ENCODE measurements at regions not wholly inside any gene's neighbourhood (a gene's known extent, or its start where the extent isn't known, plus 50 kb on each side); places are given as distances from the start of the nearest gene placed in this dataset.

- Histone ChIP-seq H3K4me1 (ENCODE audit: control insufficient read depth, insufficient read depth, low read length) (peaks cover 8% of the 10 kb centered on the region), H3K23ac (ENCODE audit: low read depth, low read length) (no peak overlapping the region), H3K9me1 (ENCODE audit: insufficient read depth, low read length) (0 out of 2 replicates have a peak, but pooled peaks cover 2% of the 10 kb centered on the region), H3K4me3 (ENCODE audit: insufficient read depth, low read depth, low read length) (no peak overlapping the region), H4K8ac (ENCODE audit: low read depth in 2 of 2, low read length in 2 of 2) (no peak overlapping the region), H3K4ac (ENCODE audit: low read depth, low read length) (no peak overlapping the region), H3K18ac (ENCODE audit: low read depth, low read length) (no peak overlapping the region), H4K20me1 (ENCODE audit: insufficient read depth, low read length) (no peaks in the 10 kb centered on the region), H2AK9ac (replicated peaks; ENCODE audit: low read depth, low read length, poor library complexity) (no peak overlapping the region), H3K56ac (ENCODE audit: extremely low read depth, insufficient read depth, low read length) (no peak overlapping the region), H2BK120ac (ENCODE audit: low read depth, low read length) (no peak overlapping the region), H2AFZ (replicated peaks; ENCODE audit: low read length, poor library complexity) (no peak overlapping the region), H2BK20ac (ENCODE audit: low read depth, low read length) (no peak overlapping the region), H3K27me3 (ENCODE audit: control insufficient read depth, insufficient read depth, low read length) (no peaks in the 10 kb centered on the region), H3K9ac (ENCODE audit: low read depth, low read length) (no peak overlapping the region), H3K9me3 (ENCODE audit: control insufficient read depth, insufficient read depth, low read length) (no peaks in the 10 kb centered on the region), H4K91ac (ENCODE audit: insufficient read depth, low read depth, low read length) (no peak overlapping the region), H3K27ac (ENCODE audit: insufficient read depth, low read length) (no peak overlapping the region), H2AK5ac (ENCODE audit: low read depth, low read length) (no peak overlapping the region), H3K79me1 (ENCODE audit: low read depth in 1 of 2, low read length in 2 of 2) (no peaks in the 10 kb centered on the region), H3K36me3 (ENCODE audit: control insufficient read depth, insufficient read depth, low read length) (no peaks in the 10 kb centered on the region), H3K14ac (replicated peaks; ENCODE audit: low read depth, low read length) (no peak overlapping the region), H4K5ac (ENCODE audit: low read depth, low read length) (no peak overlapping the region), H2BK5ac (ENCODE audit: low read depth, low read length, poor library complexity, severe bottlenecking) (no peak overlapping the region), H3K4me2 (ENCODE audit: low read depth, low read length) (no peak overlapping the region), H2BK15ac (ENCODE audit: low read depth, low read length) (no peak overlapping the region)
- in situ Hi-C loops (cut with MboI; ENCODE audit: low sequenced_read_pairs), result no loop called here
- DNase-seq (no peak), ATAC-seq (ENCODE audit: low read depth) (no peak)
- dilution Hi-C loops (cut with HindIII; ENCODE audit: low sequenced_read_pairs, unreplicated experiment), result no loop called here
- intact Hi-C loops (cut with micrococcal nuclease), result no loop called here
- POLR2A ChIA-PET (ENCODE audit: unreplicated experiment), result no interaction called here
- CTCF ChIA-PET, result no interaction called here
- 100% methylated on average over 2 of the region's 3 CpGs; no CpG with 5 or more reads in 1 of the 2 experiments for WGBS, 2 experiments (ENCODE audit: extremely low coverage in 2 of 2, insufficient read length in 1 of 2)
- no TSS peak for BruUV-seq (replicated peaks)
- TF ChIP-seq RCOR1 (IDR thresholded peaks at IDR 0.05; ENCODE audit: insufficient replicate concordance, low read length) (no peak), FOS (IDR thresholded peaks at IDR 0.05; ENCODE audit: low read depth, low read length) (no peak), MAZ (IDR thresholded peaks at IDR 0.05; ENCODE audit: borderline replicate concordance, low read depth, low read length) (no peak), CEBPB (IDR thresholded peaks at IDR 0.05; ENCODE audit: low read depth, low read length) (no peak), RFX5 (IDR thresholded peaks at IDR 0.05; ENCODE audit: low read depth, low read length) (no peak), SMC3 (IDR thresholded peaks at IDR 0.05; ENCODE audit: low read depth, low read length) (no peak), MAFK (IDR thresholded peaks at IDR 0.05; ENCODE audit: low read depth, low read length) (no peak), BHLHE40 (IDR thresholded peaks at IDR 0.05; ENCODE audit: low read depth, low read length) (no peak), CHD1 (IDR thresholded peaks at IDR 0.05; ENCODE audit: low read depth, low read length) (no peak), ELK1 (IDR thresholded peaks at IDR 0.05; ENCODE audit: borderline replicate concordance, low read depth, low read length) (no peak), MXI1 (IDR thresholded peaks at IDR 0.05; ENCODE audit: borderline replicate concordance, low read depth, low read length) (no peak), RAD21 (IDR thresholded peaks at IDR 0.05; ENCODE audit: low read length) (no peak), NFE2L2 (IDR thresholded peaks at IDR 0.05; ENCODE audit: low read depth, low read length) (no peak), POLR2A (IDR thresholded peaks at IDR 0.05; ENCODE audit: low read depth, low read length) (no peak)
- TF ChIP-seq, protein P1, sequence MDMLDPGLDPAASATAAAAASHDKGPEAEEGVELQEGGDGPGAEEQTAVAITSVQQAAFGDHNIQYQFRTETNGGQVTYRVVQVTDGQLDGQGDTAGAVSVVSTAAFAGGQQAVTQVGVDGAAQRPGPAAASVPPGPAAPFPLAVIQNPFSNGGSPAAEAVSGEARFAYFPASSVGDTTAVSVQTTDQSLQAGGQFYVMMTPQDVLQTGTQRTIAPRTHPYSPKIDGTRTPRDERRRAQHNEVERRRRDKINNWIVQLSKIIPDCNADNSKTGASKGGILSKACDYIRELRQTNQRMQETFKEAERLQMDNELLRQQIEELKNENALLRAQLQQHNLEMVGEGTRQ (IDR thresholded peaks at IDR 0.05; ENCODE audit: low read depth, low read length), result no peak
- TF ChIP-seq, protein P2, sequence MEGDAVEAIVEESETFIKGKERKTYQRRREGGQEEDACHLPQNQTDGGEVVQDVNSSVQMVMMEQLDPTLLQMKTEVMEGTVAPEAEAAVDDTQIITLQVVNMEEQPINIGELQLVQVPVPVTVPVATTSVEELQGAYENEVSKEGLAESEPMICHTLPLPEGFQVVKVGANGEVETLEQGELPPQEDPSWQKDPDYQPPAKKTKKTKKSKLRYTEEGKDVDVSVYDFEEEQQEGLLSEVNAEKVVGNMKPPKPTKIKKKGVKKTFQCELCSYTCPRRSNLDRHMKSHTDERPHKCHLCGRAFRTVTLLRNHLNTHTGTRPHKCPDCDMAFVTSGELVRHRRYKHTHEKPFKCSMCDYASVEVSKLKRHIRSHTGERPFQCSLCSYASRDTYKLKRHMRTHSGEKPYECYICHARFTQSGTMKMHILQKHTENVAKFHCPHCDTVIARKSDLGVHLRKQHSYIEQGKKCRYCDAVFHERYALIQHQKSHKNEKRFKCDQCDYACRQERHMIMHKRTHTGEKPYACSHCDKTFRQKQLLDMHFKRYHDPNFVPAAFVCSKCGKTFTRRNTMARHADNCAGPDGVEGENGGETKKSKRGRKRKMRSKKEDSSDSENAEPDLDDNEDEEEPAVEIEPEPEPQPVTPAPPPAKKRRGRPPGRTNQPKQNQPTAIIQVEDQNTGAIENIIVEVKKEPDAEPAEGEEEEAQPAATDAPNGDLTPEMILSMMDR (conservative IDR thresholded peaks at IDR 0.05; ENCODE audit: low read depth, low read length), result no peak
Measured at GRCh38 chr4:38568768-38569167, 95.2 kb upstream of the KLF3 start.

All from IMR-90 (cell line).